ENCODE measurements at regions not wholly inside any gene's neighbourhood (a gene's known extent, or its start where the extent isn't known, plus 50 kb on each side); places are given as distances from the start of the nearest gene placed in this dataset.
"Not testable (repeated sequence)": the region's sequence is repeated elsewhere in the genome, so short reads cannot be mapped to it uniquely, and the experiment has no call there.

DNA sequence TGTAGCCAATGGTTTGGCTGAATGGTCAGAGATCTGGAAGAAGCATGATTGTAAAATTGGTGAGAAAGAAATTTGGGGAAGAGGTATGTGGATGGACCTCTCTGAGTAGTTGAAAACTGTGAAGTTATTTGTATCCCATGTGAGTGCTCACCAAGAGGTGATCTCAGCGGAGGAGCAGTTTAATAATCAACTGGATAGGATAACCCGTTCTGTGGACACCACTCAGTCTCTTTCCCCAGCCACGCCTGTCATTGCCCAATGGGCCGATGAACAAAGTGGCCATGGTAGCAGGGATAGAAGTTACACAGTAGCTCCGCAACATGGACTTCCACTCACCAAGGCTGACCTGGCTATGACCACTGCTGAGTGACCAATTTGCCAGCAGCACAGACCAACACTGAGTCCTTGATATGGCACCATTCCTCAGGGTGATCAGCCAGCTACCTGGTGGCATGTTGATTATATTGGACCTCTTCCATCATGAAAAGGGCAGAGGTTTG is 257.4 kb upstream of the ATXN7L3B start:
- ATAC-seq: no peak

GRCh38 chr12:74281401-74282180 is 256.0 kb upstream of the ATXN7L3B start:
- H3K9me3 ChIP-seq; H3K27me3 ChIP-seq; H3K36me3 ChIP-seq; intact Hi-C loops (cut with DNase I); ATAC-seq; H3K27ac ChIP-seq; H3K4me3 ChIP-seq; H3K4me1 ChIP-seq; DNase-seq; FAIRE-seq: not testable (repeated sequence)
- WGBS, 2 donors: 92 to 95% methylated on average over 2 of the region's 2 CpGs

More for the DNA sequence above, 257.4 kb upstream of the ATXN7L3B start:
- Histone ChIP-seq H3K9me3 (no peaks in the 10 kb centered on the region), H3K4me1 (no peaks in the 10 kb centered on the region), H3K27me3 (no peaks in the 10 kb centered on the region), H3K4me3 (no peak overlapping the region), H3K27ac (no peak overlapping the region), H3K36me3 (no peaks in the 10 kb centered on the region)
- 84 to 90% methylated on average over 5 of the region's 5 CpGs for WGBS, 2 donors
- no peak for FAIRE-seq
- intact Hi-C loops (cut with DNase I): no loop called here
- TF ChIP-seq CTCF (IDR thresholded peaks at IDR 0.05): no peak
- DNase-seq: no peak

GRCh38 chr12:74283646-74284045 is 254.0 kb upstream of the ATXN7L3B start:
- intact Hi-C loops (cut with DNase I): no loop called here
- Histone ChIP-seq H3K27me3 (no peaks in the 10 kb centered on the region), H3K9me3 (no peaks in the 10 kb centered on the region), H3K4me3 (no peak overlapping the region), H3K4me1 (no peaks in the 10 kb centered on the region), H3K27ac (no peak overlapping the region), H3K36me3 (no peaks in the 10 kb centered on the region)
- FAIRE-seq: no peak
- no peak for ATAC-seq
- 74 to 82% methylated on average over 4 of the region's 4 CpGs for WGBS, 2 donors
- no peak for DNase-seq
- no peak for TF ChIP-seq CTCF (IDR thresholded peaks at IDR 0.05)

- no peak for DNase-seq
- 49 to 53% methylated on average over 2 of the region's 2 CpGs for WGBS, 2 donors
Measured at GRCh38 chr12:74285773-74286172, 251.9 kb upstream of the ATXN7L3B start.

GRCh38 chr12:74286254-74286653 is 251.4 kb upstream of the ATXN7L3B start:
- Histone ChIP-seq H3K4me3 (no peak overlapping the region), H3K4me1 (no peaks in the 10 kb centered on the region), H3K9me3 (no peaks in the 10 kb centered on the region), H3K27me3 (no peaks in the 10 kb centered on the region), H3K36me3 (no peaks in the 10 kb centered on the region), H3K27ac (no peak overlapping the region)
- intact Hi-C loops (cut with DNase I): no loop called here
- TF ChIP-seq CTCF (IDR thresholded peaks at IDR 0.05): no peak
- DNase-seq (no peak), ATAC-seq (no peak), FAIRE-seq (no peak)
- 22 to 26% methylated on average over 1 of the region's 1 CpG for WGBS, 2 donors

More at GRCh38 chr12:74285773-74286172, 251.9 kb upstream of the ATXN7L3B start:
- no peak for TF ChIP-seq CTCF (IDR thresholded peaks at IDR 0.05)
- intact Hi-C loops (cut with DNase I): no loop called here
- Histone ChIP-seq H3K9me3 (no peaks in the 10 kb centered on the region), H3K4me1 (no peaks in the 10 kb centered on the region), H3K27ac (no peak overlapping the region), H3K27me3 (no peaks in the 10 kb centered on the region), H3K36me3 (no peaks in the 10 kb centered on the region), H3K4me3 (no peak overlapping the region)
- ATAC-seq (no peak), FAIRE-seq (no peak)
